Calu3 (cell line): ENCODE measurements at regions not wholly inside any gene's neighbourhood (a gene's known extent, or its start where the extent isn't known, plus 50 kb on each side); places are given as distances from the start of the nearest gene placed in this dataset.

Experiments
- BruUV-seq: library from RNA; stranded (reverse); fragments of 400-500 nt; replicated peaks from 2 replicates; lab custom pipeline; 2021; lab: Mats Ljungman, UMichigan
- CTCF ChIA-PET: fragments of 300-600 bp; sonication (Branson Sonifier 250); formaldehyde crosslinking; loops from one replicate; lab custom pipeline; 2022; ENCODE audit warnings: antibody characterized with exemption; lab: Charles Lee
- DNase-seq: peaks from one replicate; pipeline ENCODE4 v3.0.0; 2022
- H3K27ac Mint-ChIP-seq: one replicate; pipeline ENCODE4 v1.8.0; 2022; ENCODE audit warnings: mixed read lengths; ENCODE audit not compliant: unreplicated experiment
- H3K27me3 Mint-ChIP-seq: one replicate; pipeline ENCODE4 v1.8.0; 2022; ENCODE audit warnings: mixed read lengths; ENCODE audit not compliant: unreplicated experiment
- H3K36me3 Mint-ChIP-seq: one replicate; pipeline ENCODE4 v1.8.0; 2022; ENCODE audit warnings: mild to moderate bottlenecking, moderate library complexity, mixed read lengths; ENCODE audit not compliant: insufficient read depth, unreplicated experiment
- H3K4me1 Mint-ChIP-seq: one replicate; pipeline ENCODE4 v1.8.0; 2022; ENCODE audit warnings: mild to moderate bottlenecking, low read depth, mixed read lengths; ENCODE audit not compliant: unreplicated experiment
- H3K4me3 Mint-ChIP-seq: one replicate; pipeline ENCODE4 v1.8.0; 2022; ENCODE audit warnings: mild to moderate bottlenecking, low read depth, moderate library complexity, mixed read lengths; ENCODE audit not compliant: unreplicated experiment
- H3K9me3 Mint-ChIP-seq: one replicate; pipeline ENCODE4 v1.8.0; 2022; ENCODE audit warnings: low read depth, mixed read lengths; ENCODE audit not compliant: unreplicated experiment
- CTCF ChIP-seq: fragments of 200-600 bp; IDR thresholded peaks from one replicate; pipeline ENCODE4 v1.8.0; 2022; ENCODE audit warnings: antibody characterized with exemption; ENCODE audit not compliant: unreplicated experiment
- intact Hi-C: fragments of 100-400 bp; cut with micrococcal nuclease; formaldehyde crosslinking; loops from one replicate; pipeline ENCODE4 v1.10.0; 2022; ENCODE audit not compliant: unreplicated experiment

- BruUV-seq: no TSS peak
- Mint-ChIP-seq H3K27ac (peak overlapping the region; percentile 31), H3K36me3 (no peaks in the 10 kb centered on the region), H3K4me3 (no peak overlapping the region), H3K27me3 (no peaks in the 10 kb centered on the region), H3K9me3 (peaks cover 2% of the 10 kb centered on the region), H3K4me1 (peaks cover 16% of the 10 kb centered on the region)
- CTCF ChIA-PET: interaction anchor here (0.6 kb wide), 1 partner anchor 895 kb away, joined by 3 read pairs; no protein-coding TSS in a partner anchor
- no peak for TF ChIP-seq CTCF
- peak; percentile 83 for DNase-seq
- intact Hi-C loops: no loop called here
Measured at GRCh38 chr5:87829217-87829551, 416.5 kb upstream of the CCNH start.

GRCh38 chr5:87828545-87829216 is 416.0 kb upstream of the CCNH start:
- Mint-ChIP-seq H3K4me3 (no peak overlapping the region), H3K27me3 (no peaks in the 10 kb centered on the region), H3K4me1 (peaks cover 16% of the 10 kb centered on the region), H3K36me3 (no peaks in the 10 kb centered on the region), H3K9me3 (peaks cover 2% of the 10 kb centered on the region), H3K27ac (peak overlapping the region; percentile 31)
- intact Hi-C loops: no loop called here
- DNase-seq: no peak
- CTCF ChIA-PET: interaction anchor here (0.6 kb wide), 1 partner anchor 896 kb away, joined by 3 read pairs; no protein-coding TSS in a partner anchor
- no TSS peak for BruUV-seq
- no peak for TF ChIP-seq CTCF

- Mint-ChIP-seq H3K9me3 (no peaks in the 10 kb centered on the region), H3K27ac (no peak overlapping the region), H3K36me3 (no peaks in the 10 kb centered on the region), H3K27me3 (no peaks in the 10 kb centered on the region), H3K4me1 (peaks cover 16% of the 10 kb centered on the region), H3K4me3 (no peak overlapping the region)
- CTCF ChIA-PET: no interaction called here
- TF ChIP-seq CTCF: no peak
- no TSS peak for BruUV-seq
- no peak for DNase-seq
- intact Hi-C loops: no loop called here
Measured at GRCh38 chr5:87827539-87827938, 414.8 kb upstream of the CCNH start.

- TF ChIP-seq CTCF: no peak
- Mint-ChIP-seq H3K27ac (no peak overlapping the region), H3K9me3 (no peaks in the 10 kb centered on the region), H3K4me1 (peaks cover 16% of the 10 kb centered on the region), H3K36me3 (no peaks in the 10 kb centered on the region), H3K4me3 (no peak overlapping the region), H3K27me3 (no peaks in the 10 kb centered on the region)
- intact Hi-C loops: no loop called here
- no TSS peak for BruUV-seq
- no peak for DNase-seq
- CTCF ChIA-PET: no interaction called here
Measured at GRCh38 chr5:87826507-87826906, 413.8 kb upstream of the CCNH start.
